ENCODE measurements at regions not wholly inside any gene's neighbourhood (a gene's known extent, or its start where the extent isn't known, plus 50 kb on each side); places are given as distances from the start of the nearest gene placed in this dataset.

DNA sequence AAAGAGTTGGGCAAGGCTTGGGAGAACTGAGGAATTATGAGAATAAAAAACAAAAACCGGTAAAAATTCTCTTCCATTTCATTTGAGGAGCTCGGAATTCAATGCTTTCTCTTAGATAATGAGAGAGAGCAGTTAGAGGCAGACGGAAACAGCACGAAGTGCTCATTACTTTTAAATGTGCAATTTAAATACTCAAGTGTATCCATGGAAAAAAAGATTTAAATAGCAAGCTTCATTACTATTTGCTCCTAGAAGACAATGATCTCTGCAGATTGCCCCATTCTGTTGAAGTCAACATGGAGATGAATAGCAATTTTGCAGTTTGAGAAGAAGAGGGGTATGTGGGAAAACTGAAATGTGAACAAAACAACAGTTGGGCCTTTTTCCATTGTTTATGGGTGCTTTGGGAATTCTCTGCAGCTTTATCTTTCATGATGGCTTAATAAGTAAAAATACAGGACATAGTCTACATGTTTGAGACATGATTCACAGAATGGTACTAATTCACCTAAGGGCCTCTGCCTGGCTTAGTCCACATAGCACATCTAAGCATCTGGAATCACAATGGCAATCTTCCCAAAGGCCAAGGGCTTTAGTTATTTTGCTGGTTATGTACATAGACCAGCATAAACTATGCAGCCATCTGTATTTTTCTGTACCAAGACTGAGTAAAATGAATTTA is 512.7 kb upstream of the FAT1 start:
- TF ChIP-seq TCF12 (IDR thresholded peaks at IDR 0.05; ENCODE audit: low read depth) (no peak), ZBTB7A (IDR thresholded peaks at IDR 0.05; ENCODE audit: low read depth) (no peak), TAF1 (IDR thresholded peaks at IDR 0.05; ENCODE audit: low read depth) (no peak), YY1 (IDR thresholded peaks at IDR 0.05; ENCODE audit: low read depth) (no peak), EP300 (IDR thresholded peaks at IDR 0.05; ENCODE audit: borderline replicate concordance) (no peak), NFIC (IDR thresholded peaks at IDR 0.05) (no peak), CEBPB (IDR thresholded peaks at IDR 0.05) (no peak), FOXM1 (IDR thresholded peaks at IDR 0.05; ENCODE audit: borderline replicate concordance, low read depth) (no peak), TEAD4 (IDR thresholded peaks at IDR 0.05) (no peak), RAD21 (IDR thresholded peaks at IDR 0.05; ENCODE audit: low read depth) (no peak), CREB1 (IDR thresholded peaks at IDR 0.05; ENCODE audit: low read depth) (no peak), EGR1 (IDR thresholded peaks at IDR 0.05) (no peak)
- TF ChIP-seq, protein P1, sequence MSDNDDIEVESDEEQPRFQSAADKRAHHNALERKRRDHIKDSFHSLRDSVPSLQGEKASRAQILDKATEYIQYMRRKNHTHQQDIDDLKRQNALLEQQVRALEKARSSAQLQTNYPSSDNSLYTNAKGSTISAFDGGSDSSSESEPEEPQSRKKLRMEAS (IDR thresholded peaks at IDR 0.05), result no peak
- TF ChIP-seq, protein P2, sequence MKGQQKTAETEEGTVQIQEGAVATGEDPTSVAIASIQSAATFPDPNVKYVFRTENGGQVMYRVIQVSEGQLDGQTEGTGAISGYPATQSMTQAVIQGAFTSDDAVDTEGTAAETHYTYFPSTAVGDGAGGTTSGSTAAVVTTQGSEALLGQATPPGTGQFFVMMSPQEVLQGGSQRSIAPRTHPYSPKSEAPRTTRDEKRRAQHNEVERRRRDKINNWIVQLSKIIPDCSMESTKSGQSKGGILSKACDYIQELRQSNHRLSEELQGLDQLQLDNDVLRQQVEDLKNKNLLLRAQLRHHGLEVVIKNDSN (IDR thresholded peaks at IDR 0.05), result no peak
- TF ChIP-seq, protein P3, sequence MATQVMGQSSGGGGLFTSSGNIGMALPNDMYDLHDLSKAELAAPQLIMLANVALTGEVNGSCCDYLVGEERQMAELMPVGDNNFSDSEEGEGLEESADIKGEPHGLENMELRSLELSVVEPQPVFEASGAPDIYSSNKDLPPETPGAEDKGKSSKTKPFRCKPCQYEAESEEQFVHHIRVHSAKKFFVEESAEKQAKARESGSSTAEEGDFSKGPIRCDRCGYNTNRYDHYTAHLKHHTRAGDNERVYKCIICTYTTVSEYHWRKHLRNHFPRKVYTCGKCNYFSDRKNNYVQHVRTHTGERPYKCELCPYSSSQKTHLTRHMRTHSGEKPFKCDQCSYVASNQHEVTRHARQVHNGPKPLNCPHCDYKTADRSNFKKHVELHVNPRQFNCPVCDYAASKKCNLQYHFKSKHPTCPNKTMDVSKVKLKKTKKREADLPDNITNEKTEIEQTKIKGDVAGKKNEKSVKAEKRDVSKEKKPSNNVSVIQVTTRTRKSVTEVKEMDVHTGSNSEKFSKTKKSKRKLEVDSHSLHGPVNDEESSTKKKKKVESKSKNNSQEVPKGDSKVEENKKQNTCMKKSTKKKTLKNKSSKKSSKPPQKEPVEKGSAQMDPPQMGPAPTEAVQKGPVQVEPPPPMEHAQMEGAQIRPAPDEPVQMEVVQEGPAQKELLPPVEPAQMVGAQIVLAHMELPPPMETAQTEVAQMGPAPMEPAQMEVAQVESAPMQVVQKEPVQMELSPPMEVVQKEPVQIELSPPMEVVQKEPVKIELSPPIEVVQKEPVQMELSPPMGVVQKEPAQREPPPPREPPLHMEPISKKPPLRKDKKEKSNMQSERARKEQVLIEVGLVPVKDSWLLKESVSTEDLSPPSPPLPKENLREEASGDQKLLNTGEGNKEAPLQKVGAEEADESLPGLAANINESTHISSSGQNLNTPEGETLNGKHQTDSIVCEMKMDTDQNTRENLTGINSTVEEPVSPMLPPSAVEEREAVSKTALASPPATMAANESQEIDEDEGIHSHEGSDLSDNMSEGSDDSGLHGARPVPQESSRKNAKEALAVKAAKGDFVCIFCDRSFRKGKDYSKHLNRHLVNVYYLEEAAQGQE (IDR thresholded peaks at IDR 0.05; ENCODE audit: low read depth), result no peak

DNA sequence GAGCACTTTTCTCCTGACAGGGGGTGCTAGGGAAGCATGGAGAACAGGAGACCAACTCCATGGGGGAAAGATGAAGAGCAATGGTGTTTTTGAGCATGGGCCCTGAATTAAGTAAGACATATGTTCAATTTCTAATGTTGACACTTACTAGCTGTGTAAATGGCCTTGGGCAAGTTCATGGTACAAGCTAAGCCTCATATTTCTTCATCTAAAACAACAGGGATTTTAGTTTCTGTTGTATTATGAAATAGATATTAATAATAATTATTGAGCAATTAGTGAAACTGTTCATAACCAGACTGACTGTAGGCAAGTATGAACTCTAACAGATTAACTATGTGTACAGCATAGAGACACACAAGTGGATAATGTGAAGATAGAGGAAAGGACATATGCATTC is 515.0 kb upstream of the FAT1 start:
- no peak for TF ChIP-seq NFIC (IDR thresholded peaks at IDR 0.05)
- TF ChIP-seq EP300 (IDR thresholded peaks at IDR 0.05; ENCODE audit: borderline replicate concordance), result no peak
- no peak for TF ChIP-seq YY1 (IDR thresholded peaks at IDR 0.05; ENCODE audit: low read depth)
- TF ChIP-seq, protein P1 (IDR thresholded peaks at IDR 0.05), result no peak
- TF ChIP-seq ZBTB7A (IDR thresholded peaks at IDR 0.05; ENCODE audit: low read depth), result no peak
- no peak for TF ChIP-seq RAD21 (IDR thresholded peaks at IDR 0.05; ENCODE audit: low read depth)
- TF ChIP-seq CEBPB (IDR thresholded peaks at IDR 0.05), result no peak
- TF ChIP-seq, protein P3 (IDR thresholded peaks at IDR 0.05; ENCODE audit: low read depth), result no peak
- no peak for TF ChIP-seq FOXM1 (IDR thresholded peaks at IDR 0.05; ENCODE audit: borderline replicate concordance, low read depth)
- TF ChIP-seq TEAD4 (IDR thresholded peaks at IDR 0.05), result no peak
- TF ChIP-seq TCF12 (IDR thresholded peaks at IDR 0.05; ENCODE audit: low read depth), result no peak
- TF ChIP-seq CREB1 (IDR thresholded peaks at IDR 0.05; ENCODE audit: low read depth), result no peak
- no peak for TF ChIP-seq EGR1 (IDR thresholded peaks at IDR 0.05)
- no peak for TF ChIP-seq TAF1 (IDR thresholded peaks at IDR 0.05; ENCODE audit: low read depth)
- TF ChIP-seq, protein P2 (IDR thresholded peaks at IDR 0.05), result no peak

DNA sequence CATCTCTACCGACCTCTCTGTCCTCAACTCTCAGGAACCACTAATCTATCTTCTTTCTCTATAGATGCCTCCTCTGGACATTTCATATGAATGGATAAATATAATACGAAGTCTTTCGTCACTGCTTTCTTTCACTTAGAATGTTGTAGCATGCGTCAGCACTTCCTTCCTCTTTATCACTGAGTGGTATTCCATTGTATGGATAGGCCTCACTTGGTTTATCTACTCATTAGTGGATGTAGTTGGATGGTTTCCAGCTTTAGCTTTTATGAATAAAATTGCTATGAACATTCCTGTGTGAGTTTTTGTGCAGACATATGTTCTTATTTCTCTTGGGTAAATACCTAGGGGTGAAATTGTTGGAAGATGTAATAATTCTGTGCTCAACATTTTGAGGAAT is 528.2 kb upstream of the FAT1 start:
- TF ChIP-seq, protein P2 (IDR thresholded peaks at IDR 0.05), result no peak
- TF ChIP-seq, protein P1 (IDR thresholded peaks at IDR 0.05), result no peak
- TF ChIP-seq FOXM1 (IDR thresholded peaks at IDR 0.05; ENCODE audit: borderline replicate concordance, low read depth) (no peak), ZBTB7A (IDR thresholded peaks at IDR 0.05; ENCODE audit: low read depth) (no peak), EP300 (IDR thresholded peaks at IDR 0.05; ENCODE audit: borderline replicate concordance) (no peak), TAF1 (IDR thresholded peaks at IDR 0.05; ENCODE audit: low read depth) (no peak), TCF12 (IDR thresholded peaks at IDR 0.05; ENCODE audit: low read depth) (no peak), RAD21 (IDR thresholded peaks at IDR 0.05; ENCODE audit: low read depth) (no peak), CEBPB (IDR thresholded peaks at IDR 0.05) (no peak), YY1 (IDR thresholded peaks at IDR 0.05; ENCODE audit: low read depth) (no peak), CREB1 (IDR thresholded peaks at IDR 0.05; ENCODE audit: low read depth) (no peak), EGR1 (IDR thresholded peaks at IDR 0.05) (no peak), TEAD4 (IDR thresholded peaks at IDR 0.05) (no peak), NFIC (IDR thresholded peaks at IDR 0.05) (no peak)
- TF ChIP-seq, protein P3 (IDR thresholded peaks at IDR 0.05; ENCODE audit: low read depth), result no peak

All from Ishikawa (cell line).